Tibial artery (tissue), 4 donors: ENCODE measurements at regions not wholly inside any gene's neighbourhood (a gene's known extent, or its start where the extent isn't known, plus 50 kb on each side); places are given as distances from the start of the nearest gene placed in this dataset.
A peak's percentile ranks its signal among the peaks of the same experiment; 100 is the strongest.

ENCODE experiments used
- DNase-seq, 2 donors: peaks; one replicate each; pipeline ENCODE4 v3.0.0-alpha.2; 2019
- H3K27ac ChIP-seq, 2 donors: fragments of 200-600 bp; sonication (generic) in 1 of 2; 1 replicate in 1 of 2; 2 replicates in 1 of 2; pipeline ENCODE4 v1.5.1; 2018 to 2019; ENCODE audit warnings: mild to moderate bottlenecking in 1 of 2
- H3K27me3 ChIP-seq, 2 donors: fragments of 200-600 bp; sonication (generic) in 1 of 2; one replicate each; pipeline versions ENCODE4 v1.5.1 to v1.6.0; 2016 to 2019
- H3K36me3 ChIP-seq, 3 donors: fragments of 200-600 bp; sonication (generic) in 2 of 3; one replicate each; pipeline ENCODE4 v1.5.1; 2016 to 2019; ENCODE audit warnings: mild to moderate bottlenecking in 2 of 3
- H3K4me1 ChIP-seq, 4 donors: fragments of 200-600 bp; sonication (generic) in 2 of 4; 1 replicate in 3 of 4; 2 replicates in 1 of 4; pipeline ENCODE4 v1.5.1; 2016 to 2019
- H3K4me3 ChIP-seq, 2 donors: fragments of 200-600 bp; sonication (generic) in 1 of 2; 1 replicate in 1 of 2; 2 replicates in 1 of 2; pipeline ENCODE4 v1.5.1; 2018 to 2019; ENCODE audit warnings: mild to moderate bottlenecking in 2 of 2
- H3K9me3 ChIP-seq, 3 donors: fragments of 200-600 bp; sonication (generic) in 1 of 3; one replicate each; pipeline ENCODE4 v1.5.1; 2016 to 2019
- intact Hi-C: fragments of 100-400 bp; cut with DNase I; formaldehyde crosslinking; loops from one replicate; pipeline ENCODE4 v1.15.0; 2023; ENCODE audit warnings: low total_unique reads
- TF ChIP-seq, protein P1 (sequence below), 2 experiments: fragments of 200-600 bp in 1 of 2; fragments of 450-650 bp in 1 of 2; IDR thresholded peaks; one replicate each; pipeline ENCODE4 v1.5.1; 2017 to 2019; ENCODE audit warnings: antibody characterized with exemption in 2 of 2, mild to moderate bottlenecking in 1 of 2, moderate library complexity in 1 of 2

DNA sequence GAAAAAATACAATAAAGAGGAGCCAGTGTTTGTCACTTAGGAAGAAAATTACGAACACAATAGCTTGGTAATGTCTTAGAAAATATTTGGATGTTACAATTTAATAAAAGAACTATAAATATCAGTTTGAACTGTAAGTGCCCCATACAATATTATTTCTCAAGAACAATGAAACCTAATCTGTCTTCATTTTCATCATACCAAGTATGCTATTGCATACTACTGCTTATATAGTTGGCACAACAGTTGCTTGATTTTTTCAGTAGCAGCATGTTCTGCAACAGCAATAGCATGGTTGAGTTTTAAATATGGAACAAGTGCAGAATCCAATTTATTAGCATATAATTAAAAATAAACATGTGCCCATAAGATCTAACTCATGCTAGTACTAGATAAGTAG, 564.6 kb downstream of the C12orf50 start:
- Histone ChIP-seq H3K27ac (no peak overlapping the region), H3K27me3 (no peaks in the 10 kb centered on the region), H3K36me3 (no peaks in the 10 kb centered on the region), H3K4me1 (no peaks in the 10 kb centered on the region), H3K4me3 (no peak overlapping the region), H3K9me3 (no peaks in the 10 kb centered on the region)
- intact Hi-C loops = no loop called here
- TF ChIP-seq, protein P1, sequence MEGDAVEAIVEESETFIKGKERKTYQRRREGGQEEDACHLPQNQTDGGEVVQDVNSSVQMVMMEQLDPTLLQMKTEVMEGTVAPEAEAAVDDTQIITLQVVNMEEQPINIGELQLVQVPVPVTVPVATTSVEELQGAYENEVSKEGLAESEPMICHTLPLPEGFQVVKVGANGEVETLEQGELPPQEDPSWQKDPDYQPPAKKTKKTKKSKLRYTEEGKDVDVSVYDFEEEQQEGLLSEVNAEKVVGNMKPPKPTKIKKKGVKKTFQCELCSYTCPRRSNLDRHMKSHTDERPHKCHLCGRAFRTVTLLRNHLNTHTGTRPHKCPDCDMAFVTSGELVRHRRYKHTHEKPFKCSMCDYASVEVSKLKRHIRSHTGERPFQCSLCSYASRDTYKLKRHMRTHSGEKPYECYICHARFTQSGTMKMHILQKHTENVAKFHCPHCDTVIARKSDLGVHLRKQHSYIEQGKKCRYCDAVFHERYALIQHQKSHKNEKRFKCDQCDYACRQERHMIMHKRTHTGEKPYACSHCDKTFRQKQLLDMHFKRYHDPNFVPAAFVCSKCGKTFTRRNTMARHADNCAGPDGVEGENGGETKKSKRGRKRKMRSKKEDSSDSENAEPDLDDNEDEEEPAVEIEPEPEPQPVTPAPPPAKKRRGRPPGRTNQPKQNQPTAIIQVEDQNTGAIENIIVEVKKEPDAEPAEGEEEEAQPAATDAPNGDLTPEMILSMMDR (IDR thresholded peaks at IDR 0.05) = no peak
- no peak for DNase-seq

DNA sequence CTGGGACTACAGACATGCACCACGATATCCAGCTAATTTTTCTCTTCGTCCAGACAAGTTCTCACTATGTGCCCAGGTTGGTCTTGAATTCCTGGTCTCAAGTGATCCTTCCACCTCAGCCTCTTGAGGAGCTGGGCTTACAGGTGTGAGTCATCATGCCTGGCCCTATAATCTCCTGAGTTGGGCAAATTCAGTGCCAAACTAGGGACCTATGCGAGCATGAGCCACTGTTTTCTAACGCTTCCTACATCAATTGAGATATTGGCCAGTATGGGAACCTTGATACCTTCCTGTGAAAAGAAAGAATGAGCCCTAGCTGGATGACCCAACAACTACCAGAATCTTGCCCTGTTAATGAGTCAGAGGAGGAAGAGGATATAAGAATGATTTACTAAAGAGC, 585.2 kb downstream of the C12orf50 start:
- Histone ChIP-seq H3K27ac (no peak overlapping the region), H3K9me3 (no peaks in the 10 kb centered on the region), H3K36me3 (no peaks in the 10 kb centered on the region), H3K4me3 (no peak overlapping the region), H3K27me3 (no peaks in the 10 kb centered on the region), H3K4me1 (peaks cover 0 to 8% (median 3%) of the 10 kb centered on the region in 4 donors)
- TF ChIP-seq, protein P1 (IDR thresholded peaks at IDR 0.05) = no peak
- intact Hi-C loops = no loop called here
- DNase-seq = no peak

DNA sequence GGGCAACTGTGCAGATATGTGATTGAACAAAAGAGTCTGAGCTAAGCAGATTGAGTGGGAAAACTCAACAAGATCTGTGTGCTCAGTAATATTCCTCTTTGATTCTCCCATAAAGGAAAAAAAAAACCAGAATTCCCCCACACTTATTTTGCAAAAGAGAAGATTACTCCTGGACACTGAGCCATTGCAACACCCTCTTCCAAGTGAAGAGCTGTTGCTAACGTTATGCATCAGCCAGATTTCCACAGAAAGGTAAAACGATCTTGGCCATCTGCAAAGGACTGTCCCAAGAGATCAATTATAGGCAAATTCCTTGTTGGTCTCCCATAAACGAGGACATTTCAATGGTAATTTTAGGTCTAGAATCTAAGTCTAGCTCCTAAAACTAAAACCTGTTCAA, 587.7 kb downstream of the C12orf50 start:
- Histone ChIP-seq H3K4me1 (peaks cover 0 to 8% (median 3%) of the 10 kb centered on the region in 4 donors), H3K27ac (no peak overlapping the region), H3K4me3 (no peak overlapping the region), H3K9me3 (no peaks in the 10 kb centered on the region), H3K36me3 (no peaks in the 10 kb centered on the region), H3K27me3 (no peaks in the 10 kb centered on the region)
- TF ChIP-seq, protein P1 (IDR thresholded peaks at IDR 0.05) = no peak
- intact Hi-C loops = no loop called here
- DNase-seq = no peak

DNA sequence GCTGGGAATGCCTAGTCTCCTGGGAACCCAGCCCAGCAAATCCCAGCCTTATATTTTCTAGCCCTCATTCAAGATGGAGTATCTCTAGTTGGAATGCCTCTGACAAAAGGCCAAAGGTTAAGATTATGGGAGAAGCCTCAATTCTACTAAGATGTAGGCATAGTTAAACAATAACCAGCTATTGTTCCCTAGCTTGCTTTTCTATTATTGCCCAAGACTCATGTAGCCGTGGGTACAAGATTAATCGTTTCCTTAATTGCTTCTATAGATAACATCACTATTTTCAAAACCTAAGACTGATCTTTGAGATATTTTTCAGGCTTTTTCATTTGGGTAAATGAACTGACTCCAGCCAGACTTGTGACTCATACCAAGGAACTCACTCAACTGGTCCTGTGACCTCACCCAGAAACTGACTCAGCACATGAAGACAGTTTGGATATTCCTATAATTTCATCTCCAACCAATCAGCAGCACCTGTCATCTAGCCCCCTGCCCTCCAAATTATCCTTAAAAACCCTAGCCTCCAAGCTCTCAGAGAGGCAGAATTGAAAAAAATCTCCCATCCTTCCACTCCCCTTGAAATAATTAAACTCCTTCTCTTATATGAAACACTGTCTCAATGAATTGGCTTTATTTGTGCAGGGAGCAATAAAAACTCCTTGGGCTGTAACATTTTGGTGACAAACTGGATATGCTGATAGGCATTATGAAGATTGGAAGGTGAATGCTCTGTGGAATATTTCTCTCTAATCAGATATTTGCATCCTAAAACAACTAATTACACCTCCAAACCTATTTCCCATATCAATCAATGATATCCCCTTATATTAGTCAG, 589.0 kb downstream of the C12orf50 start:
- Histone ChIP-seq H3K9me3 (no peaks in the 10 kb centered on the region), H3K27me3 (no peaks in the 10 kb centered on the region), H3K36me3 (no peaks in the 10 kb centered on the region), H3K4me1 (peaks cover 0 to 8% (median 3%) of the 10 kb centered on the region in 4 donors), H3K4me3 (no peak overlapping the region), H3K27ac (no peak overlapping the region)
- DNase-seq = peak in 1 of 2 donors; percentile 24
- TF ChIP-seq, protein P1 (IDR thresholded peaks at IDR 0.05) = no peak
- intact Hi-C loops = no loop called here

DNA sequence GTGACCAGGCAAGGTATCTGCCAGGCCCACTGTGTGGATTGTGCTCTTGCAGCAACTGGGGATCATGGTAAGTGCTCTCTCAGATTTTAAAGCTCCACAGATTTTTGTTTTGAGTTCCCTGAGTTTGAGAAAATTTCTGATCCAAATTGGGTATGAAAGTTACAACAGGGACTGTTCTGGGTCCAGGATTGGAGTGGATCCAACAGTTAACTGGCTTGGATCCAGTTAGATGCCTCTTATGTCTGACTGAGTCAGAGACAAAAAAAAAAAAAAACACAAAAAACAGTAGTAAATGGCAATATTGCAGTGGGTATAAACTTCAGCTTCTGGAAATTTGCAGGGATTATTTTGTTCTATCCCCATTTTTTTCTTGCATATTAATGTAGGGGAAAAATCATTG, 598.8 kb downstream of the C12orf50 start:
- no peak overlapping the region for H3K27ac ChIP-seq
- TF ChIP-seq, protein P1 (IDR thresholded peaks at IDR 0.05) = no peak
- H3K36me3 ChIP-seq = no peaks in the 10 kb centered on the region
- no peaks in the 10 kb centered on the region for H3K9me3 ChIP-seq
- H3K4me3 ChIP-seq = no peak overlapping the region
- intact Hi-C loops = no loop called here
- no peaks in the 10 kb centered on the region for H3K27me3 ChIP-seq
- DNase-seq = no peak
- H3K4me1 ChIP-seq = peaks cover 0 to 12% (median 9%) of the 10 kb centered on the region in 4 donors
